GM19455 (cell line): ENCODE measurements at regions not wholly inside any gene's neighbourhood (a gene's known extent, or its start where the extent isn't known, plus 50 kb on each side); places are given as distances from the start of the nearest gene placed in this dataset.

Source experiments
- ATAC-seq: cut with Tn5 transposase; IDR thresholded peaks from one replicate; pipeline ENCODE4 v1.9.1; 2021; ENCODE audit not compliant: unreplicated experiment

DNA sequence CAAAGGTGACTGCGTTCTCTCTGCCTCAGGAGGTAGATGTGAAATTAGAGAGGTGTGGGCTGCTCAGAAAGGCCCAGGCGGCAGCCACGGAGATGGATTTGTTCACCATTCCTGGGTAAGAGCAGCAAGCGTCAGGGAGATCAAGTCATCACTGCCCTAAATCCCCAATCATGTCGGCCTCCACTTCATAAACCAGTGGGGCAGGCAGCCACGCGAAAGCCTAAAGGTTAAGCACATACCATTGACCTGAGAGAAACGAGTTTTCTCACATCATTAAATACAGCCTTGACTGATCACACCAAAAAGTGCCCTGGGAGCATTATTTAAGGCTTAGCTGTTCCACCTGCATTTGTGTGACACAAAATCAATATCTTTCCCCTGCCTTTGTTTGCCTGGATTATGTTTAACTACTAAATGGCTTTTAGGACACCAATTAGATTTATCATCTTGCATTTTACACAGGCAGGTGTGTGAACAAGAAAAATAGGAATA is 50.7 kb upstream of the FOXB1 start:
- ATAC-seq = no peak

DNA sequence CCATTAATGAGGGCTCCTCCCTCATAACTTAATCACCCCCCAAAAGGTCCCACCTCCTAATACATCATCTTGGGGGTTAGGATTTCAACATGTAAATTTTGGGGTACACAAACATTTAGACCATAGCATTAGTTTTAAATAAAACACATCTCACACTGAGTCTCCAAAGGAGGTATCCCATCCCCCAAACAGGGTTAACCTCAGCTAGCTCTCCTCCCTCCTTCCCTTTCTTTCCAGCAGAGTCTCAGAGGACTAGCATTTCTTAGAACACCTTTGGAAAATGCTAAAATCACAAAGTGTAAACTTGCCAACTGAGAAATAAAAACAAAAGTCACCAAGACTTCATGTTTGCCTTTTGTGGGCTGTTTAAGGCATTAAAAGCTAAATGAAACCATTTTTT is 51.2 kb upstream of the FOXB1 start:
- ATAC-seq = no peak

DNA sequence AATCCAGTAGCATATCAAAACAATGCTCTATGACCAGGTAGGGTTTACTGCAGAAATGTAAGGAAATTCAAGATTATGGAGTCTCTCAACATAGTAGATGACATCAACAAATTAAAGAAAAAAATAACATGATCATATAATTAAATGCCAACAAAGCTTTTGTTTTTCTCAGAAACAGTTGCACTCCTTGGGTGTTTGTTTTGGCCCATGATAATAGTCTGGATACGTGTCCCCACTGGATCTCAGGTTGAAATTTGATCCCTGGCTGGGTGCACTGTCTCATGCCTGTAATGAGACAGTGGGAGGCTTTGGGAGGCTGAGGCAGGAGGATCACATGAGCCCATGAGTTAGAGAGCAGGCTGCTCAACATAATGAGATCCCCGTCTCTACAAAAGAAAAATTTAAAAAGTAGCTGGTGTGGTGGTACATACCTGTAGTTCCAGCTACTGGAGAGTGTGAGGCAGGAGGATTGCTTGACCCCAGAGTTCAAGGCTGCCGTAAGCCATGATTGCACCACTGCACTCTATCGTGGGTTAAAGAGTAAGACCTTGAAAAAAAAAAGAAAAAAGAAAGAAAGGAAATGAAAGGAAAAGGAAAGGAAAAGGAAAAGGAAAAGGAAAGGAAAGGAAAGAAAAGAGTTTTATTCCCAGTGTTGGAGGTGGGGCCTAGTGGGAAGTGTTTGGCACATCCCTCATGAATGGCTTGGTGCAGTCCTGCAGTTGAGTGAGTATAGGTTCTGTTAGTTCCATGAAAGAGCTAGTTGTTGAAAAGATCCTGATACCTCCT is 53.3 kb upstream of the FOXB1 start:
- no peak for ATAC-seq

DNA sequence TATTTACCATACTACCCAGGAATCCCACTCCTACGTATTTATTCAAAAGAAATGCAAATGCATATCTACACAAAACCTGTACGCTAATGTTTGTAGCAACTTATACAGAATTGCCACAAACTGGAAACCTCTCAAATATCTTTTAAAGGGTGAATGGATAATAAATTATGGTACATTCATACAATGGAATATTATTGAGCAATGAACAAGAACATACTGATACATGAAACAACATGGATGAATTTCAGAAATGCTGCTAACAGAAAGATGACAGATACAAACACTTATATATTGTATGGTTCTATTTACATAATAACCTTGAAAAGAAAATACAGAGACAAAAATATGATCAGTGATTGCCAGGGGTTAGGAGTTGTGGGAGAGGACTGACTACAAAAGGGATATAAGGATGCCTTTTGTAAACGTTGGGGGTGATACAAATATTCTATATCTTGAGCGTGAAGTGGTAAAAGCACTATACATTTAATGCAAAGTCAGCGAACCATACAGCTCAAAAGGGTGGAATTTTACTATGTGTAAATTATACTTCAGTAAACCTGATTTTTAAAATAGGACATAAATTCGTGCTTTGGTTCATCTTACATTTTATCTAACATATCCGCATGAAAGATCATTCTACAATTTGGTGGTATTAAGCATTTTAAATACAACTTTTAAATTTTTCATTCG is 55.0 kb upstream of the FOXB1 start:
- ATAC-seq = no peak

DNA sequence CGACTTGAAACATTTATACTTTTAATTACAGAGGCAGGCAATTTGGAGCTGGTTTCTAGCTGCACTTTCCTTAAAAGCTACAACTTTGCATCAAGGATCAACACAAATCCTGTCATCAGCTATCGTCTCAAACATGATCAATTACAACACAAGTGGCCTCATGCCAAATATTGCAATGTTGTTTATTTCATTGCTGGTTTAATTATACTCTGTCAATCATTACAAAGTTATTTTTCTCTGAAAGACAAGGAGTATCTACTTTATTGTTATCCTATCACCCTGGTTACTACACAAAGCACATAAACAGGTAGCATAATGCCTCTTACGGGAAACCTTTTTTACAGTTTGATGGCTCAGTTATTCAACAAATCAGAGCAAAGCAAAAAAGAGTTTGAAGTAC is 58.0 kb upstream of the FOXB1 start:
- ATAC-seq = no peak

DNA sequence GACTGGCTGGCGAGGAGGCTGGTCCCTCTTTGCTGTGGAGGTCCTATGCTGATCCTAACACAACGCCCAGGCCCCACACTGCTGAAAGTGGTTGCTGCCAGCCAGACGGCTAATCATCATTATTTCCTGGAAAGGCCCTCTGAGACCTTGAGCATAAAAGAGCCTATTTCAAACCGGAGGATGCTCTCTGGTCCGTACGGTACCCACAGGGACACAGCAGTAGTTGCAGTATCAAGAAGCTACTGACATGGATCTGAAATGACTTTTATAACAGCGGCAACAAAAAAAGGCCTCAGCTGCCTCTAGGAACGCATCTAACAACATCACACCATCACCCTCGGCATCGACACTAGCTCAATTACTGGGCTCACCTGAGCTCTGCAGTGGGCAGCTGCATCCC is 59.1 kb upstream of the FOXB1 start:
- ATAC-seq = no peak

DNA sequence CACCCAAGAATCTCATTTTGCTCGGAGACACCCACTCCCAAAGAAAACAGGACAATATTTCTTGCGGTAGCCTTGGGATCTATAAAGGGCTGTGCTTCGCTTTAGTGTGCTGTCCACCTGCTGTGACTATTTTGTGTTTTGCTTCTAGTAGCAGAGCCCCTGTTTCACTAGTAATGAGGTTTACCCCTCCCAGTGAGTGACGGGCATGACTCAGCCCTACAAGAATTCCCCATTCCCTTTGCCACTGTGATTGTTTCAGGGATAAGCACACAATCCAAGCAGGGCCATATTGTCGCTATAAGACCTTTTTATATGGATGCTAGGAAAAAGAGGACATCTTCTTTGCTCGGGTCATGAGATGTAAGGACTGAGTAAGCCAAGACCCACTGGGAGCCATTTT is 62.5 kb upstream of the FOXB1 start:
- ATAC-seq = no peak

DNA sequence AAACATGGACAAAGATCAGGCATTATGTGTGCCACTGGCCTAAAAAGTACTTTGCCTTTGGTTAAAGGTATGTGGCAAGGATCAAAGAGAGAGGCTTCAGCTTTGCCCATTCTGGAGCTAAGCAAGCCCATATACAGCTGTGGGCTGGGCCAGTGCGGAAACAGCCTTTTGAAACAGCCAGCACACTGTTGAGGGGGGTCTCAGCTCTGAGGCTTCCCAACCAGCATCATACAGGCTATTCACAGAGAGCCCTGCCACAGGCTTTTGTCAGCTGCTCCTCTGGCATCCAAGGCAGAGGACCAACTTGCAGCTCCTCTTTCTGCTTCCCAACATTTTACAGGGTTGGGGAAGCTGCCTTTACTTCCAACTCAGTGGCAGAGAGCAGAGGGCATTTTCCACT is 63.2 kb upstream of the FOXB1 start:
- no peak for ATAC-seq

DNA sequence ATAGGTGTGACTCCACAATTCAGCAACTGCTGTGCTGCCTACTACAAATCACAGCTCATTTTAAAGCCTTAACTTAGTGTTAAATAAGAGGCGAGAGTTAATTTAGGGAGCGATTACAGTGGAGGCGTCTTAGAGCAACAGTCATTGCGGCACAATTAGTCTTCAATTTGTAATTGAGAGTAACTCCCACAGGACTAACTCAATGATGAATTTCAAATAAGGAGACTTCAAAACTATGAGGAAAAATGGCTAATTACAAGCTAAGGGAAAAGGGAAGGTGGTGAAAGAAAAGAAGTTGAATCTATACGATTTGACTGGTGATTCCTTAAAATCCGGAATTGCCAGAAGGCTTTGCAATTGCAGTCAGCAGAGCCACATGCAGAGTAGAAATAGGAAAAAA is 63.7 kb upstream of the FOXB1 start:
- ATAC-seq = no peak

DNA sequence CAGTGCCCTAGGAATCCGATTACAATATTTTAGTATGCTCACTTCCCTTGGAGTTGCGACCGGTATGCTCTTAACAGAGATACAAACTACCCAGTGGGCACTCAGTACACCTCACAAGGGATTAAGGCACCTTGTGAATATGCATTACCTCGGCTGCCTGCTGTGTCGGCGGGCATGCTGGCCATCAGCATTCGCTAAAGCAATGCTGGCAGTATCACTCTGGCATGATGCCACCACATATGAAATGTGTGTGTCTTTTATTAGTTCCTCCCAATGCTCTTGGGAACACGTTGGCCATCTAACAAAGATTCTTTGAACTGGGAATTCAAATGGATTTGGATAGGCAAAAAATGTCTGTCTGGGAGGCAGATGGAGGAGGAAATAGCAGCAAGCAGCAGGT is 67.4 kb upstream of the FOXB1 start:
- no peak for ATAC-seq

DNA sequence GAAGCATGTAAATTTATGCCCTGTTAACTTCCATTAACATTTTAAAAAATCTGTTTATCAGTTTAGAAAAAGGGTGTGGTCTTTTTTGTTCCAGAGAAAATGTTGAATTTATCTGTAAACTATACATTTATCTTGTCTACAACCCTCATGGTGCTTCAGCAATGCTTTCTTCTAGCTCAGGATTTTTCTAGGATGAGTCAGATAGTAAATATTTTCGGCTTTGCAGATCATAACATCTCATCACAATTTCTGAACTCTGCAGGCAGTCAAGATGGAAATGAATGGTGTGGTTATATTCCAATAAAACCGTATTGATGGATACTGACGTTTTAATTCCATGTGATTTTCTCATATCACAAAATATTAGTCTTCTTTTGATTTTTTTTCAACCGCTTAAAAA is 70.5 kb upstream of the FOXB1 start:
- no peak for ATAC-seq

DNA sequence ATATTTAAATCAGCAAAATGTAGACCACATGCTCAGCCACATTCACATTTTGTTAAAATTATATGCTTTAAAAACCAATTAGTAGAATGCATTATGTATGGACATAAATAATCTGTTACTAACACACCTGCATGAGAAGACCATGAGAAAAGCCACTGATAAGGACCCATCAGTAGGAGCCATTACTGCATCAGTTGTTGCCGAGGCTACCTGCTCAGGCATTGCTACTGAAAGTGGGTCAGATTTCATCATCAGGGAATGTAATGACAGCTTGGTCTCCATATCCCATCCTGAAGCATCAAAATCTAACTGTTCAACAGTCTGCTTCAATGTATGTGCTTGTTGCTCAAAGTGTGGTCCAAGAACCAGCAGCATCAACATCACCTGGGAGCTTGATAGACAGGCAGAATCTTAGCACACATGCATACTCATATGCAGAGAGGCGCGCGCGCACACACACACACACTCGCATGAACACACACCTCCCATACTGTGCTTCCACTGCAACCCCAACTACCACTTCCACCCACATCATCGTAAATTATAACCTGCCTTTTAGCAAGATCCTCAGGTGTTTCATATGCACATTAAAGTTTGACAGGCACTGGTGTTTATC is 72.4 kb upstream of the FOXB1 start:
- ATAC-seq = no peak

DNA sequence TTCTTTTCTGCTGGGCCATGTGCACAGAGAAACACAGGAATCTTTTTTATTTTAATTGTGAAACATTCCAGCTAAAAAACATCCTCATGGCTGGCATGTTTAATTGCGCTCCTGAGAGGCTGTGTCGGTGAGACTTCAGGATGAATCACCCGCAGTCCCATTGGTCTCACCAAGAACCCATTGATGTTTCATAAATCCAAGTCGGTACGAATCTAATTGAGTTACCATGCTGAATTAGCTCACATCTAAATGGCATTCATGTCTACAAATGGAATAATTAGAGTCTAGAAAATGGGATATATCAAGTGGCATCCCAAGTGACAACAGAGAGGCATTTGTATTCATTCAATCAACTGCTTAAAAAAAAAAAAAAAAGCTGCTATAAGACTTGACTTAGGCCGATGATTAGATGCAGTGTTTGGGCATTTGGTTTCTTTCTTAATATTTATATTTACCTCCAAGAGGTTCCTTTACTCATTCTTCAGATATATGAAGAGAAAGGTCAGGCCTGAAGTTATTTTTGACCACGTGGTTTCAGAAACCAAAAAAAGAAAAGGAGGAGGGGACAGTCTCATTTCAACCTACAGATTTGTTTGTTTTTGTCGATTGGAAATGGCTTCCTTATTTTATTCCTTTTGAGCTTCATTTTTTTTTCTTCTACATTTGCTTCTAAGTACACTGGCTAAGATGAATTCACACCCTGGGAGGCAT is 79.1 kb upstream of the FOXB1 start:
- ATAC-seq = no peak

DNA sequence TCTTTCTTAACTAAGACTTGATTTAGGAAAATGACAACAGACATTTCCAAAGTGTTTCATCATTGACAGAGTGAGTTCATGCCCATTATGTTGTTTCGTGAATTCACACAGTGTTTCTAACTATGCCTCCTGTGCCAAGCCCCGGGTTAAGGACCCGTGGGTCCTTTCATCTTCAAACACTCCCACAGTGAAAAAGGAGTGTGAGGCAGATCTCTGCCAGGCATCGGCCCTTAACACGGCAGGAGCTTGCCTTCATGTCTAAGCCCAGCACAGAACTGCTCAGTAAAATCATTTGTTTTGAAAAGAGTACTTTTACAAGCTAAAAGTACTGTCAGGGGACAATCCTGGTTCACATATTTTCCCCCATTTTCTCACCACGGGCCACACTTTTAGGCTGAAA is 80.0 kb upstream of the FOXB1 start:
- ATAC-seq = no peak

DNA sequence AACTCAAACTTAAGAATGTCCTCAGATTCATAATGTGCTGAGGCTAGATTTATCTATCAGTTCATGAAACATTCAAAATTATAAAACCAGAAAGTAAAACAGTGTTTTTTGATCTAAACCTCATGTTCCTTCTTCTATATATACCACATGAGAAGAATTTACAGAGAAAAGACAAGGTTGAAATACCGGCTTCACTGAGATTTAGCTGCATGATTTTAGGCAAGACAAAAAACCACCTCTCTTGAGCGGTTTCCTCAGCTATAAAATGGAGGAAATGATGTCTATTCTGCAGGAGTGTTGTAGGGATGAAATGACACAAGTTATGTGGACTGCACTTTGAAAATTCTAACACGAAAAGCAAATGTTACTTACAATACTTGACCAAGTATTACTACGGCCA is 80.6 kb upstream of the FOXB1 start:
- ATAC-seq = no peak

DNA sequence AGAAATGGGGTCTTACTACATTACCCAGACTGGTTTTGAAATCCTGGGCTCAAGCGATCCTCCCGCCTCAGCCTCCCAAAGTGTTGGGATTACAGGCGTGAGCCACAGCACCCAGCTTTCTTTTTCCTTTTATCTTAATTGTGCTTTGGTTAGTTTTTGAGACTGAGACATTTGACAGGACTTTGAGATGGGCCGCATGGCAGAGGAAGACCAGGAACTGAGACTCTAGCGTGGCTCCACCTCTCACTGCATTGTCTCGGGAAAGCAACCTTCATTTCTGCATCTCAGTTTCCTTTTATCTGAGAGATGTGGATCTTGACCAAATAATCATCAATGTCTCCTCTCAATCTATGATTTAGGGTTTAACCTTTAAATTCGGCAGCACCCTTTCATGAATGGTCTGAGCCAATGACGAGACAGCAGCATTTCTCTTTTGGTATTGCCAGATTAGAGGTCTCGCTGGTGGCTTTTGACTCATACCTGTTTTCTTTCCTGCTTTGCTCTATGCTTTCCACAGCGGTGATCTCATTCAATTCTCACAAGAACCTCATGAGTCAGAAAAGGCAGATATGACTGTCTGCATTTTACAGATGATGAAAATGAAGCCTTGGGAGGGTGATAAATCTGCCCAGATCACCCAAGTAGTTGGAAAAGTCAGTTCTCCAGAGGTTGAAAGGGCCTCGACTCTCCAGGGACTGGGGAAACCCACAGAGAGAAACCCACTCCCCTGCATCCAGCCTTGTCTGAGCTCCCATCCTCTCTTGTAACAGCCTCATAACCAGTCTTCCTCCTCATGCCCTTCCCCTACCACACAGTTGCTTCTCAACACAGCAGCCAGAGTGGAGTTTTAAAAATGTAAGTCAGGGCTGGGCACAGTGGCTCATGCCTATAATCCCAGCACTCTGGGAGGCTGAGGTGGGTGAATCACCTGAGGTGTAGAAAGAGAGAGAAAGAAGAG is 84.8 kb upstream of the FOXB1 start:
- peak; percentile 87 for ATAC-seq

DNA sequence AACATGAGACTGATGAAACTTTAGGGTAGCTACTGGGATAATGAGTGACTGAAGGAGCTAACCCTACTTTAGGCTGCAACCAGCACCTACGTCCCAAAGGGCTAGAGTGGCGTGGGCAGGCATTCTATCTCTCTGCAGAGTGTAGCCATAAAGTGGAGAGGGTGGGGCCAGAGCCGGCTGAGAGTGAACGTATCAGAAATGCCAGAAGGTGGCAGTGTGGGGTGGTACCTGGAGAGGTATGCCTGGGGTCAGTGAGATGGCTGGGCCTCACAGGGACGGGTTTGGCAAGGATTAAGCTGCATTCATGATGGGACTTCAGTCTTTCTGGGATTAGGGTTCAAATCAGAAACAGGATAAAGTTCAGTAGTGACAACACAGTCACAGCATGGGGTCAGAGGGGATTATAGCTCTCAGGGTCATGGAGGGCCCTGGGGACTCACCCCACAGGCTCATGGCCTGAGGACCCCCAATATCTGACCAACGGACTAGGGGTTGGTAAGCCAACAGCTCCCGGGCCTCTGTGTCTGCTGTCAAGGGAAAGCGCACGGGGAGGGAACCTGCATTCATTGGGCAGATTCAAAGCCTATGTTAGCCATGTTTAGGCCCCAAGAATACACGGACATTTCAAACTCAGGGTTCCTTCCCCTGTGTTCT is 86.5 kb upstream of the FOXB1 start:
- ATAC-seq = no peak

DNA sequence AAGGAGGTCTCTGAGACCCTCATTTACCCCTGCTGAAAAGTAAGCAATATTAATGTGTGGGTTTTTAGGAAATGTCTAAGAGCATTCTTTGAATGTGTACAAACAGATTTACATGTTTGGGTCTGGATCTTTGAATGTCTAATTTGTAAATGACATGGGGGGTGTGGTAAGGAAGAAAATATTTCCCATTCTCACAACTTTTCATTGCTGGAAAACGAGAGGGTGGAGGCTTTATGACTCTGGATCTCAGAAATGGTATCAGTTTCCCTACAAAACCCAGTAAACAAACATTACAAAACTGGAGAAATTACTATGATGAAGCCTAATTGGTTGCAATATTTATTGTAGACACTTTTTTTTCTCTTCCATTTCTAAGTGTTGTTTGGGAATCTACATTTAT is 98.1 kb upstream of the FOXB1 start:
- no peak for ATAC-seq

DNA sequence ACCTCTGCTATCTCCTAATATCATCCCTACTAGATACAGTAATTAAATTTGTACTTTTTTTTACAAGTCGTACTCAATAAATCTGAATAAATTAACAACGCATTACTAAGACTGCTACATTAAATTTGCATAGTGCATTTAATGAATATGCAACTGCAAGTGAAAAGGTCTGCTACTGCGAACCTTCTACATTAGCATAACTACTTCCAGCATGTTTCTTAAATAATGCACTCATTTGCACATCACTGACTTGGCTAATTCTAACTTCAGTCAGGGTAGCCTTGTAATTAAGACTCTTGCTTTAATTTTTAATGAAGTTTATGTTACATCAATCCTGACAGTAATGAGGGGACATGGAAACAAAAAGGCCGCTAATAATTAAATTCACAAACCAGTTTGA is 98.9 kb upstream of the FOXB1 start:
- ATAC-seq = no peak
